GM21447 (cell line): ENCODE measurements at regions not wholly inside any gene's neighbourhood (a gene's known extent, or its start where the extent isn't known, plus 50 kb on each side); places are given as distances from the start of the nearest gene placed in this dataset.
"Not testable (repeated sequence)": the region's sequence is repeated elsewhere in the genome, so short reads cannot be mapped to it uniquely, and the experiment has no call there.

Experiments used
- ATAC-seq: cut with Tn5 transposase; IDR thresholded peaks from one replicate; pipeline ENCODE4 v1.9.1; 2021; ENCODE audit not compliant: unreplicated experiment

- not testable (repeated sequence) for ATAC-seq
Observed at GRCh38 chr1:242914729-242915128, 340.4 kb downstream of the CEP170 start.

GRCh38 chr1:242912855-242913254 lies 342.2 kb downstream of the CEP170 start:
- ATAC-seq, result not testable (repeated sequence)

GRCh38 chr1:242900558-242900957 lies 354.5 kb downstream of the CEP170 start:
- not testable (repeated sequence) for ATAC-seq

GRCh38 chr1:242890192-242890741 lies 364.8 kb downstream of the CEP170 start:
- ATAC-seq, result no peak

- ATAC-seq, result peak; percentile 95
Observed at GRCh38 chr1:242886137-242886536, 361.6 kb upstream of the PLD5 start.

- not testable (repeated sequence) for ATAC-seq
Observed at GRCh38 chr1:242880022-242880421, 355.5 kb upstream of the PLD5 start.

- ATAC-seq, result no peak
Observed at GRCh38 chr1:242877743-242878142, 353.2 kb upstream of the PLD5 start.

- ATAC-seq, result no peak
Observed at GRCh38 chr1:242877229-242877628, 352.7 kb upstream of the PLD5 start.

- ATAC-seq, result no peak
Observed at GRCh38 chr1:242876030-242876429, 351.5 kb upstream of the PLD5 start.

GRCh38 chr1:242873661-242874060 lies 349.2 kb upstream of the PLD5 start:
- ATAC-seq, result no peak

GRCh38 chr1:242872521-242872920 lies 348.0 kb upstream of the PLD5 start:
- ATAC-seq, result no peak

- no peak for ATAC-seq
Observed at GRCh38 chr1:242871471-242872030, 347.1 kb upstream of the PLD5 start.

- ATAC-seq, result no peak
Observed at GRCh38 chr1:242870966-242871365, 346.5 kb upstream of the PLD5 start.

- no peak for ATAC-seq
Observed at GRCh38 chr1:242856289-242856688, 331.8 kb upstream of the PLD5 start.

- no peak for ATAC-seq
Observed at GRCh38 chr1:242854466-242854865, 330.0 kb upstream of the PLD5 start.

GRCh38 chr1:242847390-242847993 lies 323.0 kb upstream of the PLD5 start:
- no peak for ATAC-seq

GRCh38 chr1:242842094-242842493 lies 317.6 kb upstream of the PLD5 start:
- no peak for ATAC-seq

- no peak for ATAC-seq
Observed at GRCh38 chr1:242839101-242839500, 314.6 kb upstream of the PLD5 start.

GRCh38 chr1:242836423-242836822 lies 311.9 kb upstream of the PLD5 start:
- no peak for ATAC-seq

- no peak for ATAC-seq
Observed at GRCh38 chr1:242828828-242829227, 304.3 kb upstream of the PLD5 start.

- no peak for ATAC-seq
Observed at GRCh38 chr1:242828199-242828598, 303.7 kb upstream of the PLD5 start.

GRCh38 chr1:242827538-242827937 lies 303.0 kb upstream of the PLD5 start:
- no peak for ATAC-seq
